Immature natural killer cell (primary cell): ENCODE measurements at regions not wholly inside any gene's neighbourhood (a gene's known extent, or its start where the extent isn't known, plus 50 kb on each side); places are given as distances from the start of the nearest gene placed in this dataset.

Source experiments
- DNase-seq, 3 donors: peaks; one replicate each; pipeline ENCODE4 v3.0.0; 2022; ENCODE audit warnings: mixed read lengths in 1 of 3
- H3K27ac Mint-ChIP-seq, 6 donors: one replicate each; pipeline ENCODE4 v1.8.0; 2020; ENCODE audit warnings: mixed read lengths in 6 of 6, mild to moderate bottlenecking in 5 of 6, inconsistent platforms in 4 of 6, moderate library complexity in 3 of 6
- H3K27me3 Mint-ChIP-seq, 3 donors: one replicate each; pipeline ENCODE4 v1.8.0; 2020 to 2021; ENCODE audit warnings: low read depth in 3 of 3, mild to moderate bottlenecking in 3 of 3, mixed read lengths in 3 of 3, moderate library complexity in 3 of 3, inconsistent platforms in 1 of 3
- H3K36me3 Mint-ChIP-seq, 3 donors: one replicate each; pipeline ENCODE4 v1.8.0; 2020; ENCODE audit warnings: mixed read lengths in 3 of 3, inconsistent platforms in 2 of 3, mild to moderate bottlenecking in 2 of 3
- H3K4me1 Mint-ChIP-seq, 2 donors: one replicate each; pipeline ENCODE4 v1.8.0; 2020; ENCODE audit warnings: inconsistent platforms in 2 of 2, mild to moderate bottlenecking in 2 of 2, mixed read lengths in 2 of 2, moderate library complexity in 1 of 2
- H3K4me3 Mint-ChIP-seq, 5 donors: one replicate each; pipeline ENCODE4 v1.8.0; 2020; ENCODE audit warnings: mild to moderate bottlenecking in 5 of 5, mixed read lengths in 5 of 5, inconsistent platforms in 3 of 5, moderate library complexity in 3 of 5
- H3K9me3 Mint-ChIP-seq, 6 donors: one replicate each; pipeline ENCODE4 v1.8.0; 2020; ENCODE audit warnings: mild to moderate bottlenecking in 6 of 6, mixed read lengths in 6 of 6, inconsistent platforms in 4 of 6, moderate library complexity in 3 of 6

- peaks cover 0 to 3% (median 0%) of the 10 kb centered on the region in 6 donors for H3K9me3 Mint-ChIP-seq
- no peak for DNase-seq
- H3K4me1 Mint-ChIP-seq, result peaks cover 3 to 9% of the 10 kb centered on the region in 2 donors
- peaks cover 2 to 8% (median 3%) of the 10 kb centered on the region in 3 donors for H3K27me3 Mint-ChIP-seq
- no peaks in the 10 kb centered on the region for H3K36me3 Mint-ChIP-seq
- no peak overlapping the region for H3K27ac Mint-ChIP-seq
- H3K4me3 Mint-ChIP-seq, result no peak overlapping the region
Observed at GRCh38 chr10:58140691-58141347, 126.9 kb downstream of the IPMK start.

GRCh38 chr10:58140054-58140453 is 127.6 kb downstream of the IPMK start:
- no peaks in the 10 kb centered on the region for H3K36me3 Mint-ChIP-seq
- peaks cover 0 to 3% (median 0%) of the 10 kb centered on the region in 6 donors for H3K9me3 Mint-ChIP-seq
- H3K27me3 Mint-ChIP-seq, result peaks cover 2 to 8% (median 3%) of the 10 kb centered on the region in 3 donors
- no peak overlapping the region for H3K4me3 Mint-ChIP-seq
- no peak for DNase-seq
- H3K4me1 Mint-ChIP-seq, result peaks cover 3 to 9% of the 10 kb centered on the region in 2 donors
- no peak overlapping the region for H3K27ac Mint-ChIP-seq

- DNase-seq, result no peak
- Mint-ChIP-seq H3K36me3 (no peaks in the 10 kb centered on the region), H3K4me3 (no peak overlapping the region), H3K4me1 (no peaks in the 10 kb centered on the region), H3K27ac (no peak overlapping the region), H3K27me3 (peaks cover 2 to 11% (median 3%) of the 10 kb centered on the region in 3 donors), H3K9me3 (no peaks in the 10 kb centered on the region)
Observed at GRCh38 chr10:58137813-58138212, 129.9 kb downstream of the IPMK start.

- Mint-ChIP-seq H3K27ac (no peak overlapping the region), H3K27me3 (peaks cover 0 to 6% (median 0%) of the 10 kb centered on the region in 3 donors), H3K4me3 (no peak overlapping the region), H3K4me1 (no peaks in the 10 kb centered on the region), H3K9me3 (peaks cover 0 to 4% (median 0%) of the 10 kb centered on the region in 6 donors), H3K36me3 (no peaks in the 10 kb centered on the region)
- no peak for DNase-seq
Observed at GRCh38 chr10:58115218-58116050, 152.3 kb downstream of the IPMK start.

- no peak for DNase-seq
- Mint-ChIP-seq H3K27ac (no peak overlapping the region), H3K27me3 (peaks cover 0 to 9% (median 0%) of the 10 kb centered on the region in 3 donors), H3K4me1 (no peaks in the 10 kb centered on the region), H3K4me3 (no peak overlapping the region), H3K36me3 (no peaks in the 10 kb centered on the region), H3K9me3 (peaks cover 0 to 4% (median 0%) of the 10 kb centered on the region in 6 donors)
Observed at GRCh38 chr10:58109731-58110130, 158.0 kb downstream of the IPMK start.

- H3K36me3 Mint-ChIP-seq, result no peaks in the 10 kb centered on the region
- H3K9me3 Mint-ChIP-seq, result peaks cover 0 to 4% (median 0%) of the 10 kb centered on the region in 6 donors
- DNase-seq, result no peak
Observed at GRCh38 chr10:58107506-58107905, 160.2 kb downstream of the IPMK start.

GRCh38 chr10:58106211-58107035 is 161.3 kb downstream of the IPMK start:
- no peak for DNase-seq
- no peaks in the 10 kb centered on the region for H3K36me3 Mint-ChIP-seq
- H3K4me1 Mint-ChIP-seq, result no peaks in the 10 kb centered on the region
- H3K27me3 Mint-ChIP-seq, result peaks cover 0 to 7% (median 0%) of the 10 kb centered on the region in 3 donors
- peaks cover 0 to 4% (median 0%) of the 10 kb centered on the region in 6 donors for H3K9me3 Mint-ChIP-seq
- no peak overlapping the region for H3K4me3 Mint-ChIP-seq
- no peak overlapping the region for H3K27ac Mint-ChIP-seq

More at GRCh38 chr10:58107506-58107905, 160.2 kb downstream of the IPMK start:
- Mint-ChIP-seq H3K4me1 (no peaks in the 10 kb centered on the region), H3K27ac (no peak overlapping the region), H3K27me3 (peaks cover 0 to 9% (median 0%) of the 10 kb centered on the region in 3 donors), H3K4me3 (no peak overlapping the region)

GRCh38 chr10:58104351-58104751 is 163.3 kb downstream of the IPMK start:
- Mint-ChIP-seq H3K4me1 (no peaks in the 10 kb centered on the region), H3K27ac (no peak overlapping the region), H3K9me3 (peaks cover 0 to 4% (median 0%) of the 10 kb centered on the region in 6 donors), H3K27me3 (peaks cover 0 to 4% (median 2%) of the 10 kb centered on the region in 3 donors), H3K36me3 (no peaks in the 10 kb centered on the region), H3K4me3 (no peak overlapping the region)
- no peak for DNase-seq

GRCh38 chr10:58102897-58103296 is 164.8 kb downstream of the IPMK start:
- H3K27ac Mint-ChIP-seq, result no peak overlapping the region
- no peak overlapping the region for H3K4me3 Mint-ChIP-seq
- DNase-seq, result no peak
- H3K4me1 Mint-ChIP-seq, result no peaks in the 10 kb centered on the region
- peaks cover 2 to 3% (median 2%) of the 10 kb centered on the region in 3 donors for H3K27me3 Mint-ChIP-seq
- no peaks in the 10 kb centered on the region for H3K36me3 Mint-ChIP-seq
- H3K9me3 Mint-ChIP-seq, result peaks cover 0 to 4% (median 0%) of the 10 kb centered on the region in 6 donors

GRCh38 chr10:58101682-58102081 is 166.0 kb downstream of the IPMK start:
- H3K36me3 Mint-ChIP-seq, result no peaks in the 10 kb centered on the region
- DNase-seq, result no peak
- no peaks in the 10 kb centered on the region for H3K4me1 Mint-ChIP-seq
- H3K4me3 Mint-ChIP-seq, result no peak overlapping the region
- H3K27ac Mint-ChIP-seq, result no peak overlapping the region
- peaks cover 2 to 3% (median 3%) of the 10 kb centered on the region in 3 donors for H3K27me3 Mint-ChIP-seq
- peaks cover 0 to 4% (median 0%) of the 10 kb centered on the region in 6 donors for H3K9me3 Mint-ChIP-seq

GRCh38 chr10:58094985-58095718 is 172.5 kb downstream of the IPMK start:
- Mint-ChIP-seq H3K27ac (no peak overlapping the region), H3K4me1 (no peaks in the 10 kb centered on the region), H3K36me3 (no peaks in the 10 kb centered on the region), H3K4me3 (no peak overlapping the region), H3K9me3 (peaks cover 0 to 4% (median 0%) of the 10 kb centered on the region in 6 donors), H3K27me3 (peaks cover 1 to 5% (median 3%) of the 10 kb centered on the region in 3 donors)
- no peak for DNase-seq

GRCh38 chr10:58091886-58092285 is 175.8 kb downstream of the IPMK start:
- no peak overlapping the region for H3K27ac Mint-ChIP-seq
- H3K4me1 Mint-ChIP-seq, result no peaks in the 10 kb centered on the region
- H3K36me3 Mint-ChIP-seq, result no peaks in the 10 kb centered on the region
- H3K9me3 Mint-ChIP-seq, result peaks cover 0 to 4% (median under 1%) of the 10 kb centered on the region in 6 donors
- DNase-seq, result no peak
- no peak overlapping the region for H3K4me3 Mint-ChIP-seq
- H3K27me3 Mint-ChIP-seq, result peaks cover 0 to 5% (median 1%) of the 10 kb centered on the region in 3 donors

GRCh38 chr10:58089739-58090138 is 178.0 kb downstream of the IPMK start:
- no peak for DNase-seq
- Mint-ChIP-seq H3K9me3 (peaks cover 0 to 4% (median 0%) of the 10 kb centered on the region in 6 donors), H3K36me3 (no peaks in the 10 kb centered on the region), H3K4me1 (no peaks in the 10 kb centered on the region), H3K4me3 (no peak overlapping the region), H3K27ac (no peak overlapping the region), H3K27me3 (peaks cover 0 to 5% (median 1%) of the 10 kb centered on the region in 3 donors)
